ENCODE measurements at regions not wholly inside any gene's neighbourhood (a gene's known extent, or its start where the extent isn't known, plus 50 kb on each side); places are given as distances from the start of the nearest gene placed in this dataset.

GRCh38 chr1:82179131-82179530 lies 378.4 kb downstream of the ADGRL2 start (continued):
- no peak for TF ChIP-seq CHD1 (IDR thresholded peaks at IDR 0.05; ENCODE audit: low read depth, low read length)

GRCh38 chr1:82177192-82177591 lies 376.5 kb downstream of the ADGRL2 start:
- FAIRE-seq (no peak), ATAC-seq (no peak), DNase-seq (ENCODE audit: low read depth, low spot score) (no peak)
- no peak overlapping the region for H3K27ac ChIP-seq (ENCODE audit: control insufficient read depth, insufficient read depth)
- ChIA-PET SMC1A (ENCODE audit: uncharacterized antibody, unreplicated experiment) (interaction anchor here (0.8 to 2.7 kb wide), 5 partner anchors 8 to 93 kb away, joined by 3 to 6 read pairs (median 4); no protein-coding TSS in a partner anchor), CTCF (no interaction called here), POLR2A (interaction anchor here (0.6 to 0.7 kb wide), 3 partner anchors 16 to 677 kb away, joined by 3 to 7 read pairs (median 4); no protein-coding TSS in a partner anchor), RAD21 (ENCODE audit: unreplicated experiment) (interaction anchor here (0.8 to 0.9 kb wide), 2 partner anchors 86 to 628 kb away, joined by 3 read pairs; no protein-coding TSS in a partner anchor)
- TF ChIP-seq ZBTB33 (IDR thresholded peaks at IDR 0.05) (no peak), JUNB (IDR thresholded peaks at IDR 0.05) (no peak), TBL1XR1 (IDR thresholded peaks at IDR 0.05; ENCODE audit: low read depth, low read length) (no peak), LARP7 (IDR thresholded peaks at IDR 0.05) (no peak)
- H3K36me3 ChIP-seq (ENCODE audit: control insufficient read depth in 2 of 2, insufficient read depth in 2 of 2, low read length in 1 of 2) = no peaks in the 10 kb centered on the region
- no peak overlapping the region for H3K4me3 ChIP-seq
- intact Hi-C loops (cut with micrococcal nuclease; ENCODE audit: unreplicated experiment) (no loop called here), in situ Hi-C loops (cut with MboI) (no loop called here)
- no peak overlapping the region for H3K9ac ChIP-seq (ENCODE audit: control insufficient read depth, insufficient read depth, low read length)
- no peaks in the 10 kb centered on the region for H3K4me1 ChIP-seq (ENCODE audit: control insufficient read depth, insufficient read depth, low read length)
- BruUV-seq (replicated peaks) = no TSS peak
- H2AFZ ChIP-seq (ENCODE audit: control insufficient read depth, low read depth, low read length) = no peak overlapping the region
- no peak overlapping the region for H3K4me2 ChIP-seq (ENCODE audit: control insufficient read depth, insufficient read depth)
- WGBS (ENCODE audit: insufficient coverage, insufficient replicate concordance, low lambda C conversion rate, missing lambda C conversion rate) = 0% methylated on average over 1 of the region's 1 CpG
- H3K79me2 ChIP-seq (ENCODE audit: control insufficient read depth, insufficient read depth, low read length) = no peaks in the 10 kb centered on the region
- H3K27me3 ChIP-seq (replicated peaks in 1 of 2; ENCODE audit: control insufficient read depth in 2 of 2, insufficient read depth in 2 of 2, low read length in 1 of 2) = no peaks in the 10 kb centered on the region; a peak in 1 of 4 replicates
- no peaks in the 10 kb centered on the region for H4K20me1 ChIP-seq (ENCODE audit: control insufficient read depth, insufficient read depth)
- H3K9me3 ChIP-seq (replicated peaks; ENCODE audit: control insufficient read depth, insufficient read depth, low read length) = no peaks in the 10 kb centered on the region
